A549 (cell line): ENCODE measurements at regions not wholly inside any gene's neighbourhood (a gene's known extent, or its start where the extent isn't known, plus 50 kb on each side); places are given as distances from the start of the nearest gene placed in this dataset.

Experiments used
- CTCF ChIP-seq: fragments of >200 bp; sonication (Bioruptor Twin); formaldehyde crosslinking; IDR thresholded peaks from 3 replicates; pipeline ENCODE4 v1.5.1; 2016
- ELK1 ChIP-seq: fragments of 150-350 bp; IDR thresholded peaks from 2 replicates; pipeline ENCODE4 v1.6.1; 2014; ENCODE audit warnings: low read depth, mild to moderate bottlenecking, low read length
- HDAC2 ChIP-seq: fragments of 200-600 bp; sonication (generic); IDR thresholded peaks from 2 replicates; pipeline ENCODE4 v1.6.1; 2016
- MYC ChIP-seq: IDR thresholded peaks from 2 replicates; pipeline ENCODE4 v1.6.1; 2012; ENCODE audit warnings: mild to moderate bottlenecking, inconsistent platforms, low read length, improper control_type of control experiment, borderline replicate concordance
- PHF8 ChIP-seq: fragments of 200-600 bp; sonication (generic); IDR thresholded peaks from 2 replicates; pipeline ENCODE4 v1.6.1; 2016; ENCODE audit warnings: low read depth, mild to moderate bottlenecking, antibody characterized with exemption, moderate library complexity, borderline replicate concordance
- REST ChIP-seq: fragments of 200-600 bp; sonication (generic); IDR thresholded peaks from 2 replicates; pipeline ENCODE4 v1.6.1; 2016; ENCODE audit warnings: antibody characterized with exemption, mild to moderate bottlenecking, moderate library complexity
- USF2 ChIP-seq: fragments of 450-650 bp; IDR thresholded peaks from 2 replicates; pipeline ENCODE4 v1.6.1; 2014; ENCODE audit warnings: antibody characterized with exemption

- no peak for TF ChIP-seq CTCF
- TF ChIP-seq ELK1: no peak
- no peak for TF ChIP-seq USF2
- TF ChIP-seq REST: no peak
- TF ChIP-seq PHF8: no peak
- TF ChIP-seq HDAC2: no peak
- no peak for TF ChIP-seq MYC
Observed at GRCh38 chr10:47160261-47160908, 139.6 kb upstream of the GDF10 start.
